Uterus (tissue), 3 donors: ENCODE measurements at regions not wholly inside any gene's neighbourhood (a gene's known extent, or its start where the extent isn't known, plus 50 kb on each side); places are given as distances from the start of the nearest gene placed in this dataset.

Experiments used
- DNase-seq, 2 donors: peaks; one replicate each; pipeline ENCODE4 v3.0.0-alpha.2; 2019 to 2020
- H3K27ac ChIP-seq, 2 donors: fragments of 200-600 bp; sonication (generic); 1 replicate in 1 of 2; 2 replicates in 1 of 2; pipeline ENCODE4 v1.5.1; 2016 to 2018
- H3K27me3 ChIP-seq, 2 donors: fragments of 200-600 bp; sonication (generic); one replicate each; pipeline ENCODE4 v1.5.1; 2018 to 2019; ENCODE audit warnings: control low read depth in 1 of 2
- H3K36me3 ChIP-seq, 2 donors: fragments of 200-600 bp; sonication (generic); one replicate each; pipeline ENCODE4 v1.5.1; 2019; ENCODE audit warnings: control low read depth in 1 of 2
- H3K4me1 ChIP-seq, 2 donors: fragments of 200-600 bp; sonication (generic); one replicate each; pipeline ENCODE4 v1.5.1; 2018 to 2019; ENCODE audit warnings: control low read depth in 1 of 2
- H3K4me3 ChIP-seq, 2 donors: fragments of 200-600 bp; sonication (generic); 1 replicate in 1 of 2; 2 replicates in 1 of 2; pipeline ENCODE4 v1.5.1; 2018 to 2019; ENCODE audit warnings: mild to moderate bottlenecking in 1 of 2
- H3K9me3 ChIP-seq, 2 donors: fragments of 200-600 bp; sonication (generic); one replicate each; pipeline ENCODE4 v1.5.1; 2019; ENCODE audit warnings: control low read depth in 1 of 2
- POLR2A ChIP-seq, 2 donors: fragments of 450-650 bp; IDR thresholded peaks; one replicate each; pipeline ENCODE4 v1.6.1; 2016; ENCODE audit warnings: antibody characterized with exemption in 2 of 2, mild to moderate bottlenecking in 1 of 2, moderate library complexity in 1 of 2
- intact Hi-C: fragments of 100-400 bp; cut with DNase I; formaldehyde crosslinking; loops from one replicate; pipeline ENCODE4 v1.15.1; 2023; ENCODE audit warnings: low total_unique reads
- TF ChIP-seq, protein P1 (sequence below), 4 experiments: fragments of 200-600 bp in 2 of 4; fragments of 450-650 bp in 2 of 4; sonication (generic) in 2 of 4; IDR thresholded peaks; one replicate each; pipeline ENCODE4 v1.5.1; 2016 to 2019; ENCODE audit warnings: antibody characterized with exemption in 4 of 4, mild to moderate bottlenecking in 2 of 4, moderate library complexity in 1 of 4
- donor health status: DM: yes; HTN: yes; CAD: no.

GRCh38 chr7:156121434-156121833 lies 309.2 kb upstream of the SHH start:
- Histone ChIP-seq H3K4me3 (no peak overlapping the region), H3K9me3 (no peaks in the 10 kb centered on the region), H3K4me1 (no peaks in the 10 kb centered on the region), H3K27me3 (no peaks in the 10 kb centered on the region), H3K27ac (no peak overlapping the region), H3K36me3 (no peaks in the 10 kb centered on the region)
- intact Hi-C loops, result no loop called here
- no peak for DNase-seq
- TF ChIP-seq, protein P1, sequence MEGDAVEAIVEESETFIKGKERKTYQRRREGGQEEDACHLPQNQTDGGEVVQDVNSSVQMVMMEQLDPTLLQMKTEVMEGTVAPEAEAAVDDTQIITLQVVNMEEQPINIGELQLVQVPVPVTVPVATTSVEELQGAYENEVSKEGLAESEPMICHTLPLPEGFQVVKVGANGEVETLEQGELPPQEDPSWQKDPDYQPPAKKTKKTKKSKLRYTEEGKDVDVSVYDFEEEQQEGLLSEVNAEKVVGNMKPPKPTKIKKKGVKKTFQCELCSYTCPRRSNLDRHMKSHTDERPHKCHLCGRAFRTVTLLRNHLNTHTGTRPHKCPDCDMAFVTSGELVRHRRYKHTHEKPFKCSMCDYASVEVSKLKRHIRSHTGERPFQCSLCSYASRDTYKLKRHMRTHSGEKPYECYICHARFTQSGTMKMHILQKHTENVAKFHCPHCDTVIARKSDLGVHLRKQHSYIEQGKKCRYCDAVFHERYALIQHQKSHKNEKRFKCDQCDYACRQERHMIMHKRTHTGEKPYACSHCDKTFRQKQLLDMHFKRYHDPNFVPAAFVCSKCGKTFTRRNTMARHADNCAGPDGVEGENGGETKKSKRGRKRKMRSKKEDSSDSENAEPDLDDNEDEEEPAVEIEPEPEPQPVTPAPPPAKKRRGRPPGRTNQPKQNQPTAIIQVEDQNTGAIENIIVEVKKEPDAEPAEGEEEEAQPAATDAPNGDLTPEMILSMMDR (IDR thresholded peaks at IDR 0.05), result no peak
- no peak for TF ChIP-seq POLR2A (IDR thresholded peaks at IDR 0.05)

DNA sequence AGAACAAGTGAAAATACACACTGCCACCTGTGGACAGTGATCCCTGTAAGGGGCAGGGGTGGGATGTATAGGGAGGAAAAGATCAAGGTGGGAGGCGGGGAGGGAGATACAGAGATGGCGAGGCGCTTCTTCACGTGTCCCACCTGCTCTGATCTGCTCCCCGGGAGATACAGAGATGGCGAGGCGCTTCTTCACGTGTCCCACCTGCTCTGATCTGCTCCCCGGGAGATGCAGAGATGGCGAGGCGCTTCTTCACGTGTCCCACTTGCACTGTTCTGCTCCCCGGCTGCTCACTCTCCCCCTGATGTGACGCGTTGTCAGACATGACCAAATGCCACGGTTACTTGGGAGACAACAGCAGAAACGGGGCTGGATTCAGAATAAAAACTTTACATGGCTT lies 308.3 kb upstream of the SHH start:
- Histone ChIP-seq H3K9me3 (no peaks in the 10 kb centered on the region), H3K4me1 (no peaks in the 10 kb centered on the region), H3K36me3 (no peaks in the 10 kb centered on the region), H3K27ac (no peak overlapping the region), H3K4me3 (no peak overlapping the region), H3K27me3 (no peaks in the 10 kb centered on the region)
- intact Hi-C loops, result no loop called here
- TF ChIP-seq, protein P1 (IDR thresholded peaks at IDR 0.05), result no peak
- no peak for TF ChIP-seq POLR2A (IDR thresholded peaks at IDR 0.05)
- DNase-seq, result no peak

DNA sequence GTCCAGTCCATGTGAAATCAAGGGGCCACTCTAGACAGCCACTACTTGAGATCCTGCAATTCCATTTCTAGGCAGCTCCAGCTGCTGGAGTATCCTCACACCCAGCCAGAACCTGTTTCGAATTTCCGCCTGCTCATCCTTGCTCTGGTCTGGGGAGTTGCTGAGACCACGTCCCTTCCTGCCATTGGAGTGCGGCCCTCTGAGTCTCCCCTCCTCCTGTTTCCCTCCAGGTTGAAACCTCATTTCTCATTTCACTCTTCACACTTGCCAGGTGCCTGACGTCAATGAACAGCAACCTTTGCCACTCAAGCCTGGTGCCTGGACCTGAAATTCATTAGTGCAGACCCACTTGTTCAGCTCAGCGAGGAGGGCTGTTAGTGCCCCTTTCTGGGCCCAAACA lies 307.5 kb upstream of the SHH start:
- Histone ChIP-seq H3K4me3 (no peak overlapping the region), H3K27me3 (no peaks in the 10 kb centered on the region), H3K36me3 (no peaks in the 10 kb centered on the region), H3K27ac (no peak overlapping the region), H3K9me3 (no peaks in the 10 kb centered on the region), H3K4me1 (no peaks in the 10 kb centered on the region)
- no peak for DNase-seq
- TF ChIP-seq, protein P1 (IDR thresholded peaks at IDR 0.05), result no peak
- no peak for TF ChIP-seq POLR2A (IDR thresholded peaks at IDR 0.05)
- intact Hi-C loops, result loop anchor here (5.0 kb wide), 1 partner anchor 152 kb away; no protein-coding TSS in a partner anchor

GRCh38 chr7:156118248-156118645 lies 306.0 kb upstream of the SHH start:
- H3K27ac ChIP-seq, result no peak overlapping the region
- intact Hi-C loops, result loop anchor here (5.0 kb wide), 1 partner anchor 151 kb away; no protein-coding TSS in a partner anchor
- H3K4me1 ChIP-seq, result no peaks in the 10 kb centered on the region
- TF ChIP-seq, protein P1 (IDR thresholded peaks at IDR 0.05), result no peak
- no peak for TF ChIP-seq POLR2A (IDR thresholded peaks at IDR 0.05)
- H3K36me3 ChIP-seq, result no peaks in the 10 kb centered on the region
- no peaks in the 10 kb centered on the region for H3K27me3 ChIP-seq
- H3K4me3 ChIP-seq, result no peak overlapping the region
- no peaks in the 10 kb centered on the region for H3K9me3 ChIP-seq
- DNase-seq, result no peak

GRCh38 chr7:156117542-156118247 lies 305.4 kb upstream of the SHH start:
- no peaks in the 10 kb centered on the region for H3K4me1 ChIP-seq
- no peak overlapping the region for H3K4me3 ChIP-seq
- TF ChIP-seq, protein P1 (IDR thresholded peaks at IDR 0.05), result no peak
- TF ChIP-seq POLR2A (IDR thresholded peaks at IDR 0.05), result no peak
- no peak for DNase-seq
- H3K9me3 ChIP-seq, result no peaks in the 10 kb centered on the region
- H3K27ac ChIP-seq, result no peak overlapping the region
- H3K36me3 ChIP-seq, result no peaks in the 10 kb centered on the region
- intact Hi-C loops, result loop anchor here (5.0 kb wide), 1 partner anchor 150 kb away; no protein-coding TSS in a partner anchor
- no peaks in the 10 kb centered on the region for H3K27me3 ChIP-seq
